H1 (cell line): ENCODE measurements at regions not wholly inside any gene's neighbourhood (a gene's known extent, or its start where the extent isn't known, plus 50 kb on each side); places are given as distances from the start of the nearest gene placed in this dataset.

ENCODE experiments used
- CTCF ChIA-PET: fragments of 300-600 bp; sonication (Branson Sonifier 250); formaldehyde crosslinking; loops from one replicate; lab custom pipeline; 2021; ENCODE audit not compliant: partially characterized antibody; lab: Charles Lee
- POLR2A ChIA-PET: fragments of 300-600 bp; sonication (Branson Sonifier 250); formaldehyde crosslinking; loops from one replicate; lab custom pipeline; 2021; ENCODE audit warnings: inconsistent platforms; ENCODE audit not compliant: partially characterized antibody; lab: Charles Lee
- DNase-seq, 2 experiments: peaks; one replicate each; pipeline versions ENCODE4 v3.0.0 to v3.0.0-alpha.2; 2010 to 2022; ENCODE audit warnings: low spot score in 2 of 2, low read depth in 1 of 2, mixed read lengths in 1 of 2
- FAIRE-seq: peaks from 2 replicates; lab custom pipeline; 2011; peaks lifted over from hg19 to GRCh38; lab: Jason Lieb, UNC
- H2AFZ ChIP-seq: 2 replicates; pipeline ENCODE4 v1.8.1; 2012; ENCODE audit warnings: low read length, inconsistent platforms
- H2AK5ac ChIP-seq: 2 replicates; pipeline ENCODE4 v1.6.1; 2013; ENCODE audit warnings: low read depth, low read length
- H2BK120ac ChIP-seq: replicated peaks from 2 replicates; pipeline ENCODE3; 2013; ENCODE audit warnings: low read depth, low read length, inconsistent platforms
- H2BK12ac ChIP-seq: 2 replicates; pipeline ENCODE4 v1.6.1; 2013; ENCODE audit warnings: low read depth, low read length
- H2BK15ac ChIP-seq: 2 replicates; pipeline ENCODE4 v1.6.1; 2013; ENCODE audit warnings: low read length
- H2BK20ac ChIP-seq: 2 replicates; pipeline ENCODE4 v1.6.1; 2013; ENCODE audit warnings: low read length
- H2BK5ac ChIP-seq: 2 replicates; pipeline ENCODE4 v1.6.1; 2013; ENCODE audit warnings: low read depth, low read length
- H3K14ac ChIP-seq: 2 replicates; pipeline ENCODE4 v1.6.1; 2013; ENCODE audit warnings: inconsistent platforms; ENCODE audit not compliant: insufficient read length
- H3K18ac ChIP-seq: 2 replicates; pipeline ENCODE4 v1.6.1; 2013; ENCODE audit warnings: low read length; ENCODE audit errors: extremely low read depth
- H3K23ac ChIP-seq: 2 replicates; pipeline ENCODE4 v1.6.1; 2013; ENCODE audit warnings: inconsistent platforms; ENCODE audit not compliant: insufficient read length
- H3K23me2 ChIP-seq: 2 replicates; pipeline ENCODE4 v1.6.1; 2013; ENCODE audit warnings: low read depth, low read length
- H3K27ac ChIP-seq: 2 replicates; pipeline ENCODE4 v1.6.1; 2011; ENCODE audit warnings: low read depth, low read length, inconsistent platforms
- H3K27me3 ChIP-seq, 4 experiments: replicated peaks in 1 of 4; 1 replicate in 1 of 4; 2 replicates in 3 of 4; pipeline versions ENCODE4 v1.6.1 to v1.8.1; 2011 to 2013; ENCODE audit warnings: low read length in 3 of 4, mild to moderate bottlenecking in 3 of 4, inconsistent platforms in 2 of 4, mixed read lengths in 2 of 4, moderate library complexity in 1 of 4; ENCODE audit not compliant: control insufficient read depth in 3 of 4, insufficient read depth in 3 of 4; ENCODE audit errors: extremely low read depth in 1 of 4
- H3K36me3 ChIP-seq, 4 experiments: 2 replicates each; pipeline versions ENCODE4 v1.6.1 to v1.8.1; 2011 to 2013; ENCODE audit warnings: mild to moderate bottlenecking in 4 of 4, low read length in 3 of 4, moderate library complexity in 2 of 4, control low read depth in 1 of 4, inconsistent platforms in 1 of 4; ENCODE audit not compliant: insufficient read depth in 4 of 4, control insufficient read depth in 2 of 4
- H3K4ac ChIP-seq: replicated peaks from 2 replicates; pipeline ENCODE3; 2013; ENCODE audit warnings: low read length, low read depth, mixed read lengths, inconsistent platforms; ENCODE audit not compliant: insufficient read length
- H3K4me1 ChIP-seq, 4 experiments: replicated peaks in 1 of 4; 1 replicate in 1 of 4; 2 replicates in 3 of 4; pipeline versions ENCODE4 v1.6.1 to v1.8.1; 2011 to 2013; ENCODE audit warnings: low read length in 3 of 4, inconsistent platforms in 2 of 4, mixed read lengths in 1 of 4; ENCODE audit not compliant: insufficient read depth in 4 of 4, control insufficient read depth in 3 of 4
- H3K4me2 ChIP-seq, 2 experiments: 2 replicates each; pipeline versions ENCODE4 v1.6.1 to v1.8.1; 2011 to 2013; ENCODE audit warnings: low read depth in 2 of 2, low read length in 2 of 2, control low read depth in 1 of 2, inconsistent platforms in 1 of 2, mild to moderate bottlenecking in 1 of 2; ENCODE audit not compliant: insufficient read depth in 1 of 2
- H3K4me3 ChIP-seq, 4 experiments: fragments of 200-600, 300-600 bp in 1 of 4; sonication (generic), shearing (Covaris generic), sonication (Bioruptor Twin) in 1 of 4; 2 replicates each; pipeline versions ENCODE4 v1.5.1 to v1.8.1; 2011 to 2016; ENCODE audit warnings: low read length in 4 of 4, low read depth in 3 of 4, control low read depth in 2 of 4, inconsistent platforms in 2 of 4, mild to moderate bottlenecking in 2 of 4, mixed read lengths in 1 of 4, moderate library complexity in 1 of 4; ENCODE audit not compliant: insufficient read depth in 2 of 4; ENCODE audit errors: extremely low read depth in 1 of 4
- H3K56ac ChIP-seq: replicated peaks from 2 replicates; pipeline ENCODE3; 2013; ENCODE audit warnings: low read depth, mild to moderate bottlenecking, mixed read lengths, low read length, inconsistent platforms; ENCODE audit not compliant: insufficient read length
- H3K79me1 ChIP-seq: 2 replicates; pipeline ENCODE4 v1.6.1; 2013; ENCODE audit warnings: low read depth, low read length, control low read depth
- H3K79me2 ChIP-seq, 2 experiments: 2 replicates each; pipeline versions ENCODE4 v1.6.1 to v1.8.1; 2012 to 2013; ENCODE audit warnings: low read length in 2 of 2, mild to moderate bottlenecking in 2 of 2, inconsistent platforms in 1 of 2; ENCODE audit not compliant: insufficient read depth in 2 of 2, control insufficient read depth in 1 of 2
- H3K9ac ChIP-seq, 4 experiments: replicated peaks in 1 of 4; 1 replicate in 1 of 4; 2 replicates in 3 of 4; pipeline versions ENCODE4 v1.6.1 to v1.8.1; 2011 to 2013; ENCODE audit warnings: low read depth in 3 of 4, low read length in 3 of 4, control low read depth in 2 of 4, mild to moderate bottlenecking in 2 of 4, moderate library complexity in 2 of 4, inconsistent platforms in 1 of 4; ENCODE audit errors: extremely low read depth in 1 of 4
- H3K9me3 ChIP-seq, 2 experiments: 2 replicates each; pipeline versions ENCODE4 v1.6.1 to v1.8.1; 2012 to 2013; ENCODE audit warnings: mild to moderate bottlenecking in 2 of 2, moderate library complexity in 2 of 2, control low read depth in 1 of 2, inconsistent platforms in 1 of 2, low read depth in 1 of 2, low read length in 1 of 2, mixed read lengths in 1 of 2; ENCODE audit not compliant: insufficient read depth in 2 of 2
- H4K20me1 ChIP-seq, 2 experiments: replicated peaks in 1 of 2; 2 replicates each; pipeline versions ENCODE3 to v1.8.1; 2011 to 2013; ENCODE audit warnings: inconsistent platforms in 2 of 2, low read length in 2 of 2, mild to moderate bottlenecking in 1 of 2; ENCODE audit not compliant: insufficient read depth in 2 of 2, control insufficient read depth in 1 of 2
- H4K5ac ChIP-seq: 2 replicates; pipeline ENCODE4 v1.6.1; 2013; ENCODE audit warnings: low read length, low read depth, mixed read lengths, inconsistent platforms; ENCODE audit not compliant: insufficient read length
- H4K8ac ChIP-seq: 2 replicates; pipeline ENCODE4 v1.8.0; 2013; ENCODE audit warnings: mild to moderate bottlenecking, moderate library complexity, low read length, inconsistent platforms; ENCODE audit not compliant: insufficient read depth; ENCODE audit errors: extremely low read depth
- H4K91ac ChIP-seq: replicated peaks from 2 replicates; pipeline ENCODE3; 2013; ENCODE audit warnings: low read length, mixed read lengths, inconsistent platforms; ENCODE audit not compliant: insufficient read length
- SIN3A ChIP-seq, 2 experiments: IDR thresholded peaks in 1 of 2; conservative IDR thresholded peaks in 1 of 2; 2 replicates each; pipeline ENCODE4 v1.6.1; 2011 to 2012; ENCODE audit warnings: low read length in 2 of 2, improper control_type of control experiment in 1 of 2, low read depth in 1 of 2, mild to moderate bottlenecking in 1 of 2
- WGBS, 2 experiments: shearing (Covaris generic) in 1 of 2; methylation state at CpG; one replicate each; pipeline versions ENCODE4 v1.1.6 to v1.1.7; 2013 to 2015; ENCODE audit warnings: low lambda C conversion rate in 2 of 2, mixed read lengths in 2 of 2, inconsistent platforms in 1 of 2, low coverage in 1 of 2, missing lambda C conversion rate in 1 of 2; ENCODE audit not compliant: insufficient replicate concordance in 2 of 2, insufficient coverage in 1 of 2, insufficient read length in 1 of 2; ENCODE audit errors: extremely low coverage in 1 of 2, missing lambda C conversion rate in 1 of 2; 5-methylcytosine and 5-hydroxymethylcytosine counted together

DNA sequence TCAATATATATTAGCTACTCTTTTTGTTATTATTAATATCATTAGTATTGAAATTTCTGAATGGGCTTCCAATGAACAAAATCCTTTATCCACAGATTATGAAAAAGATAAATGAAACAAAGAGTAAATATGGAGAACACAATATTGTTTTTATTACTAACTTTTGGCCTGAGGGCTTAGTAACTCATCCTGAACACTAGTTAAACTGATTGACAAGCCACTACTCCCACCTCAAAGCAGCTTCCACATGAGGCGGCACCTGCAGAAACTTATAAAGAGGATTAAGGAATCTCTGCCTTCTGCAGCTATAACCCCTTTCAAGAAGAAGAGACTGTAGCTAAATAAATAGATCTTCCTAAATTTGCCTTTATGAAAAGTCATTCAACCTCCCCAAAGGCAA lies 187.6 kb upstream of the ALG10 start:
- no peak for FAIRE-seq

More for the DNA sequence above, 187.6 kb upstream of the ALG10 start:
- H3K36me3 ChIP-seq: no peaks in the 10 kb centered on the region
- 94% methylated on average over 1 of the region's 1 CpG; no CpG with 5 or more reads in 1 of the 2 experiments for WGBS, 2 experiments
- no peaks in the 10 kb centered on the region for H4K20me1 ChIP-seq
- H3K23me2 ChIP-seq: no peaks in the 10 kb centered on the region
- CTCF ChIA-PET: interaction anchor here (0.8 to 1.9 kb wide), 2 partner anchors 9 to 442 kb away, joined by 3 to 4 read pairs; no protein-coding TSS in a partner anchor
- H2AFZ ChIP-seq: no peak overlapping the region
- no peak overlapping the region for H4K8ac ChIP-seq
- no peak for DNase-seq
- H3K14ac ChIP-seq: no peak overlapping the region
- H2BK5ac ChIP-seq: no peak overlapping the region
- no peak overlapping the region for H3K18ac ChIP-seq
- H3K27me3 ChIP-seq: no peaks in the 10 kb centered on the region; a peak in 1 of 7 replicates
- H3K4me2 ChIP-seq: no peak overlapping the region
- H3K56ac ChIP-seq: no peak overlapping the region
- no peak overlapping the region for H2BK15ac ChIP-seq
- no peak overlapping the region for H4K5ac ChIP-seq
- no peak overlapping the region for H2BK120ac ChIP-seq
- POLR2A ChIA-PET: no interaction called here
- H2BK12ac ChIP-seq: no peak overlapping the region
- no peak overlapping the region for H2AK5ac ChIP-seq
- H4K91ac ChIP-seq: no peak overlapping the region
- no peak for TF ChIP-seq SIN3A (conservative IDR thresholded peaks at IDR 0.05 in 1 of 2, IDR thresholded peaks at IDR 0.05 in 1 of 2; ENCODE audit: low read depth in 1 of 2, low read length in 2 of 2)
- H3K4me3 ChIP-seq: no peak overlapping the region
- H3K79me2 ChIP-seq: no peaks in the 10 kb centered on the region
- H3K4me1 ChIP-seq: no peaks in the 10 kb centered on the region
- no peaks in the 10 kb centered on the region for H3K79me1 ChIP-seq
- H2BK20ac ChIP-seq: no peak overlapping the region
- no peak overlapping the region for H3K23ac ChIP-seq
- H3K9ac ChIP-seq: no peak overlapping the region
- H3K9me3 ChIP-seq: no peaks in the 10 kb centered on the region
- no peak overlapping the region for H3K27ac ChIP-seq
- no peak overlapping the region for H3K4ac ChIP-seq
